VCaP (cell line): ENCODE measurements at regions not wholly inside any gene's neighbourhood (a gene's known extent, or its start where the extent isn't known, plus 50 kb on each side); places are given as distances from the start of the nearest gene placed in this dataset.

Experiments
- H3K27ac ChIP-seq: fragments of 450-650 bp; 2 replicates; pipeline ENCODE4 v1.5.1; 2017
- CTCF ChIP-seq: fragments of 450-650 bp; conservative IDR thresholded peaks from 2 replicates; pipeline ENCODE4 v1.5.1; 2017; ENCODE audit warnings: mild to moderate bottlenecking, moderate library complexity

GRCh38 chr3:162945626-162946025, 1449.0 kb downstream of the OTOL1 start:
- H3K27ac ChIP-seq = no peak overlapping the region
- TF ChIP-seq CTCF = no peak

GRCh38 chr3:162956711-162957110, 1460.1 kb downstream of the OTOL1 start:
- TF ChIP-seq CTCF = no peak
- no peak overlapping the region for H3K27ac ChIP-seq

GRCh38 chr3:162960269-162960668, 1463.7 kb downstream of the OTOL1 start:
- no peak overlapping the region for H3K27ac ChIP-seq
- no peak for TF ChIP-seq CTCF

GRCh38 chr3:162970292-162970691, 1473.7 kb downstream of the OTOL1 start:
- TF ChIP-seq CTCF = no peak

GRCh38 chr3:162971715-162972114, 1475.1 kb downstream of the OTOL1 start:
- TF ChIP-seq CTCF = no peak

More at GRCh38 chr3:162970292-162970691, 1473.7 kb downstream of the OTOL1 start:
- no peak overlapping the region for H3K27ac ChIP-seq

GRCh38 chr3:162973428-162973917, 1476.9 kb downstream of the OTOL1 start:
- no peak for TF ChIP-seq CTCF
- no peak overlapping the region for H3K27ac ChIP-seq

More at GRCh38 chr3:162971715-162972114, 1475.1 kb downstream of the OTOL1 start:
- H3K27ac ChIP-seq = no peak overlapping the region

- no peak overlapping the region for H3K27ac ChIP-seq
- no peak for TF ChIP-seq CTCF
Measured at GRCh38 chr3:162978136-162978535, 1481.5 kb downstream of the OTOL1 start.
